ENCODE measurements at regions not wholly inside any gene's neighbourhood (a gene's known extent, or its start where the extent isn't known, plus 50 kb on each side); places are given as distances from the start of the nearest gene placed in this dataset.

GRCh38 chr9:17894501-17895160, 315.8 kb downstream of the SH3GL2 start:
- DNase-seq = no peak

GRCh38 chr9:17900606-17901005, 321.7 kb downstream of the SH3GL2 start:
- no peak for DNase-seq

- no peak for DNase-seq
Measured at GRCh38 chr9:17905366-17905765, 326.5 kb downstream of the SH3GL2 start.

GRCh38 chr9:17905781-17906175, 326.9 kb downstream of the SH3GL2 start:
- no peak for DNase-seq

- DNase-seq = no peak
Measured at GRCh38 chr9:17906176-17906840, 327.4 kb downstream of the SH3GL2 start.

- DNase-seq = no peak
Measured at GRCh38 chr9:17906841-17907778, 328.2 kb downstream of the SH3GL2 start.

GRCh38 chr9:17907779-17908508, 329.1 kb downstream of the SH3GL2 start:
- no peak for DNase-seq

- no peak for DNase-seq
Measured at GRCh38 chr9:17926246-17926645, 347.4 kb downstream of the SH3GL2 start.

GRCh38 chr9:17927616-17928015, 348.8 kb downstream of the SH3GL2 start:
- no peak for DNase-seq

GRCh38 chr9:17928228-17928627, 349.4 kb downstream of the SH3GL2 start:
- no peak for DNase-seq

GRCh38 chr9:17928768-17929167, 349.9 kb downstream of the SH3GL2 start:
- no peak for DNase-seq

- DNase-seq = no peak
Measured at GRCh38 chr9:17929506-17929905, 350.6 kb downstream of the SH3GL2 start.

- no peak for DNase-seq
Measured at GRCh38 chr9:17930071-17930470, 351.2 kb downstream of the SH3GL2 start.

- no peak for DNase-seq
Measured at GRCh38 chr9:17936365-17936764, 357.5 kb downstream of the SH3GL2 start.

GRCh38 chr9:17938035-17938655, 359.3 kb downstream of the SH3GL2 start:
- DNase-seq = no peak

GRCh38 chr9:17942498-17942897, 363.6 kb downstream of the SH3GL2 start:
- no peak for DNase-seq

- no peak for DNase-seq
Measured at GRCh38 chr9:17955409-17955808, 376.5 kb downstream of the SH3GL2 start.

GRCh38 chr9:17958363-17958762, 379.5 kb downstream of the SH3GL2 start:
- no peak for DNase-seq

GRCh38 chr9:17962747-17963146, 383.9 kb downstream of the SH3GL2 start:
- DNase-seq = no peak

GRCh38 chr9:17963498-17963897, 384.6 kb downstream of the SH3GL2 start:
- no peak for DNase-seq

- DNase-seq = no peak
Measured at GRCh38 chr9:17967731-17968130, 388.9 kb downstream of the SH3GL2 start.

GRCh38 chr9:17969232-17969631, 390.4 kb downstream of the SH3GL2 start:
- no peak for DNase-seq

- DNase-seq = no peak
Measured at GRCh38 chr9:17970277-17970676, 391.4 kb downstream of the SH3GL2 start.

Data from amniotic stem cell (primary cell).